ENCODE measurements at regions not wholly inside any gene's neighbourhood (a gene's known extent, or its start where the extent isn't known, plus 50 kb on each side); places are given as distances from the start of the nearest gene placed in this dataset.

DNA sequence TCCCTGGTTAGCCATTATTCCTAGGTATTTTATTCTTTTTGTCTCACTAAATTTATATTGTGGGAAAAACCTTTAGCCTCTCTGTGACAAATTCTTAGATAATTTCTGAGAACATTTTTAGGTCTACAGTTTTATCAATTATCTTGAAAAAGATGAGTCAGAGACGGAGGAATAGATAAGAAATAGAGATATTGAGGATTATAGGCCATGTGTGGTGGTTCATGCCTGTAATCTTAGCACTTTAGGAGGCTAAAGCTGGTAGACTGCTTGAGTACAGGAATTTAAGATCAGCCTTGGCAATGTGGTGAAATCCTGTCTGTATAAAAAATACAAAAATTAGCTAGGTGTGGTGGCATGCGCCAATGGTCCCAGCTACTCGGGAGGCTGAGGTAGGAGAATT is 960.2 kb downstream of the SQOR start:
- in situ Hi-C loops (cut with HindIII; ENCODE audit: low sequenced_read_pairs) = no loop called here

DNA sequence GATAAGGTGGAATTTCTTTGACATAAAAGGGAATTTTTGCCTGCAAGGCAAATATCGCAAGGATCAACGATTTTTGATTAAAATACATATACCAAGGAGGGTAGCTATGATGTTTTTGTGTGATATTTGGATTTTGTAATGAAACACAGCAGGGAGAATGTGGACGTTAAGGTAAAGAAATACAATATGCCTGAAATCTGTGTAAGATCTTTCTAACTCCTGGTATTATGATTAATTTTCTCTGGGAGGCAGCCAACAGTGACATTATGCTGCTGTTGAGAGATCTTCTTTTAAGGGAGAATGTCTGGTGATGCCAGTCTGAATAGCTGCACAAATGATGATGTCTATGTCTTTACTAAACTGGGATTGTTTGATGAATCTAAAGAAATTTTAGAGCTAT is 972.2 kb downstream of the SQOR start:
- in situ Hi-C loops (cut with HindIII; ENCODE audit: low sequenced_read_pairs) = no loop called here

DNA sequence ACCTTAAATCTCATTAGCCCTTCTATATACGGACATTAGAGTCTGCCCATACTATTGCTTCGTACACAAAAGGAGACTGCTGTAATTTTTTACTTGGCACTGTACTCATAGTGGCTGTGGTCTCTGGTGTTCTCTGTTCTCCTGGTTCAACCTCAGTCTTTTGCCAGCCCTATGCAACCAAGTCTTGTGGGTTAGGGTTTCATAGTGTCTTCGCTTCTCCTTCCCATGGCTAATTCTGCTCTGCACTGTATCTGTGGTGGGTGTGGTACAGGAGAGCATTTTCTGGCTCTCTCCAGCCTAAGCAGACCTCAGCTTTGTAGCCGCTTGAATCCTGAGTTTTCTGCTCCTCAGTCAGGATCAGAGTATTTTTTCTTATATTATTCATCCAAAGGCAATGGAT is 981.2 kb downstream of the SQOR start:
- in situ Hi-C loops (cut with HindIII; ENCODE audit: low sequenced_read_pairs) = no loop called here

DNA sequence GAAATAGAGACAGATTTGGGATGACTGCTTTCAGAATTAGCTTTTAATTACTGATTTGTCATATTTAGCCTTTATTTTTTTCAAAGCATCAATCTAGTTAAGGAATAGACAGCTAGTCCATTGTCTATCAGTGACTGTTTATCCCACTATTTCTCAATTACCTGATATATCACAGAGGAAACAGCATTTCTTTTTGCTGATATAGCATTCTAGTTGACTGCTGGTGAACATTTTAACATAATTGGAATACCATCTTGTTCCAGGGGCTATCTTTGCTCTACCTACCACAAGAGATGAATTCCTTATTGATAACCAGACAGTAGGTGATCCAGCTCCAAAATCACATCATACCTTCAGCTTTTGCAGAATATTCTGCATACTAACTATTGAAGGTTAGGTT is 982.7 kb downstream of the SQOR start:
- in situ Hi-C loops (cut with HindIII; ENCODE audit: low sequenced_read_pairs) = no loop called here

DNA sequence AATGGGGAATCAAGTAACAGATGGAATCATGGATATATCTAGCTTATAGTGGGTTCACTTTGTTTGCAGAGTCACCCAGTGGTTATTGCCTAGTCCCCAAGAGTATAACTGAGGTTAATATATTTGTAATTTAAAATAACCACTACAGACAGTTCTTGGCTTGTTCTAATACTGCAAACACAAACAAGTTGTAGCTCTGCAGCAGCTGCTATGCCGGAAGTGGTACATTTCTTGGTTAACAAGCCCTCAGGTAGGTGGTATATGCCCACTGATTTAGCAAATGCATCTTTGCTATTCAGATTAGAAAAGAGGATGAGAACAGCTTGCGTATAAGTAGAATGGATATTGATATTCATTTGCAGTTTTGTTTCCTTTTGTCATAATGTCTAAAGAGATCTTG is 984.2 kb downstream of the SQOR start:
- in situ Hi-C loops (cut with HindIII; ENCODE audit: low sequenced_read_pairs) = no loop called here

DNA sequence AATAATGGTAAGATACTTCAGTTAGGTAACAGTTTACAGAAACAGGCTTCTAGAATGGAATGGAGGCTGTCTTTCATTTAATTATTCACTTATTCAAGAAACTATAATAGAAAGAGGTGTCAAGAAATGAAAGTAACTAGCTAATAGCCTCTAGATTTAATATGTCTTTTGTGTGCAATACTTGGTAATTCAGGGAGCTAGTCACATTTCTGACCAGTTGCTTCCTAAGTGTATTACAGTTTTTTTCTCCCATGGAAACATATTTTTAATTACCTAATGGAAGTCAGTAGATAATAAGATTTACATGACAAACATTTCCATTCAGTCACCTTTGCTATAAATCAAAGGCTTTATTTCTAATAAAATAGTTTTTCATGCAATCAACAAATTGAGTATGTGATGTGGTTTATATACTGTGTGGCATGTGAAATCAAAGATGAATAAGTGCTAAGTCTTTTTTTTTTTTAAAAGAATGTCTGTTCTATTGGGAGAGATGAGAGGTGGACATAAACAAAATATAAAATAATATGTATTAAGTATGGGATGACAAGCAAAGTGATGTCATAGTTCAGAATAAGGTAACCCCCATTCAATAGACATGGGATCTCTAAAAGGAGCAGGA is 985.7 kb downstream of the SQOR start:
- in situ Hi-C loops (cut with HindIII; ENCODE audit: low sequenced_read_pairs) = no loop called here

DNA sequence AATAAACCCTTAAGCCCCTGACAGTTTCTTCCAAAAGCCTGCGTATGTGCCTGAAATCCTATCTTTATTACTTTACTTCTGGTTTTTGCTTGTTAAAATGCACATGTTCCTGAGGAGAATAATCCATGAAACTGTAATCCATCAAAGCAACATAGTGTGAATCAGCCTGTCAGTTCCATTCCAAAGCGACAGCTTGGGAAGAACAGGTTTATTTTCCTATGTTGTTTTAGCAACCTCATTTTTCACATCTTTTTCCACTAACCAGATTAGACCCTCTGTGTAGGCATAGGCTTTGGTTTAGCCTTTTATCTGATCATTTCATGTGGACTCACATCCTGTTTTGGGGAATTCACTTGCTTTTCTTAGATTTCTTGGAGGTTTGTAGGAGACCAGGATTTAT is 988.0 kb downstream of the SQOR start:
- in situ Hi-C loops (cut with HindIII; ENCODE audit: low sequenced_read_pairs) = no loop called here

DNA sequence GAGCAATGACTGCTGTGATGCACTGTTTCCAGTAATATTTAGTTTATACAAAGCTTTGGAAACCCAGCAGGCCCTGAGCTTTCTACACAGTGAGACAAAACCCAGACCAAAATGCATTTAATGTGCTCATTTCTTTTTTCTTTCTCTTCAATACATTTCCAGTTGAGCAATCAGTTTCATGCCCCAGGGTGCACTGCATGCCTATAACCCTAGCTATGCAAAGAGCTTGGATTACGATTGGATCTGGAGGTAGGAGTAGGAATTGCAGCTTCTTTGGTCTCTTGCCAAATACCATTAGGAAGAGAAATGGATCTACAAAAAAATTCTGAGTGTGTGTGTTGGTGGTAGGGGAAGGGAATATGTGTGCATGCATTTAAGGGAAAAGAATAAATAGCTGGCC is 1001.4 kb downstream of the SQOR start:
- in situ Hi-C loops (cut with HindIII; ENCODE audit: low sequenced_read_pairs) = no loop called here

DNA sequence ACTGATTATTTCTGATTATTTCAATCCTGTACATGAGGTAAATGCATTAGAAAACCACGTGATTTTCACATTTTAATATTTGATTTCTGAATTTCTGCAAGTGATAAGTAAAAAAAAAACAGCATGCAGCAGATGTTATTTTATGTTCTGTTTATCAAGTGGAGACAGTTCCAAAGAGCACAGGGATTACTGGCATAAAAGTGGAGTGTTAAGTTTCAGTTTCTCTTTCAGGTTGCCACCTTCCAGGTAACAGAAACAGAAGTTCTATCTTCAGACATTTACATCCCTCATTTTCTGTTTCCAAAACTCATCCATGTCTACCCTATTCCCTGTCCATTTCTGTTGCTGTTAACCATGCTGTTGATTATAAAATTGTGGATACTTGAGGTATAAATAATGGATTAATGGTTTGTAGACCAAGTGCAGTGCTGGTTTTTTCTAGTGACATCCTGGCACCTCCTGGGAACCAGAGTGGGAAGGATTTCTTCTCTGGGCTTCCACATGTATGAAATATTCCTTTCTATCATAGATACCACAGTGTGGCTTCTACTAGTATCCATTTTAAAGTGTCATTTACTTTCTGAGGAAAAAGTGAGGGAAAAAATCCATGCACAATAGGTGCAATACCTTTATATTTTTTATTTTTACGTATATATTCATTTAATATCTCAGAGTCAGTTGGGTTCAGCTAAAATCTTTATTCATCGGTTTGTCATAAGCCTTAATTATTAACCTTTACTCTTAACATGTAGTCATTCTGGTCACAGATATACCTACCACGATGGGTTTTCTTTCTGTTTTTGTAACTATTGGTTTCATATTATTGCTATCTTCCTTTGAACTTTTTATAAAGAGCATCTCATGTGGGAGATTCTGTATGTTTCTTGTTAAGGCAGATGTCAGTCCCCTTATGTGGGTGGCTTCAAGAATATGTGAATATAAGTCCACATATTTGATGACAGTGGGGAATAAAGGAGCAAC is 1010.0 kb downstream of the SQOR start:
- in situ Hi-C loops (cut with HindIII; ENCODE audit: low sequenced_read_pairs) = no loop called here

DNA sequence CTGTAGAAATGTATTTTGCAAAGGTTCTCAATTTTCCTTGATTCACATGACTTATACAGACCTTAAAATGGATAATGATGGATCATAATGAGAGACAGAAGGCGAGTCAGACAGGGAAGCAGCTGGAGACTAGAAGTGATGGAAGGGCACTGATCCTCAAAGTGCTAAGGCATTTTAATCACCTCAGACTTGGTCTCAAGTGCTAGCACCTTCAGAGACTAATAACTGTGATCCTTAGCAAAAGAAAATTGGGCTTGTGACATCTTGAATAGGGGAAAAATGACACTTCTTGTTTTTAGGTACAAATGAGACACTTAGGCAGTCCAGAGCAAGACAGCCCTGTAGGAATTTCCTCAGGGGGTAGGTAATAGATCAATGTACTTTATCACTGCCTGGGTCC is 1011.7 kb downstream of the SQOR start:
- in situ Hi-C loops (cut with HindIII; ENCODE audit: low sequenced_read_pairs) = no loop called here

DNA sequence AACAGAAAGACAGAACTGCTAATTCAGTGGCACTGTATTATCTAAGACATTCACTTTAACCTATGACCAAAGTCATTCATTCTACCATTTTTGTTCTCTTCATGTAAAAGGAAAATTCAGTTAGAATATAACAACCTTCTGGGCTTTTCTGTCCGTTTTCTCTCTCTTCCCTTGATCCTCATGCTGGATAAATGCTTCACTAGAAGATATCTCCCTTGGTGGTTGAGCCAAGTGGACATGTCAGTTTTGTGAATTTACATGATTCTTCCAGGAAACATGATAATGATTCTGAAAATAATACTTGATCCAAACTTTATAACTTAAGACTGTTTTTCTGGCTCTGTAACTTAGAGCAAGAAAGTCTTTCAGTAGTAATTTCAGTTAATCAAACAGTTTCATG is 1012.2 kb downstream of the SQOR start:
- in situ Hi-C loops (cut with HindIII; ENCODE audit: low sequenced_read_pairs) = no loop called here

DNA sequence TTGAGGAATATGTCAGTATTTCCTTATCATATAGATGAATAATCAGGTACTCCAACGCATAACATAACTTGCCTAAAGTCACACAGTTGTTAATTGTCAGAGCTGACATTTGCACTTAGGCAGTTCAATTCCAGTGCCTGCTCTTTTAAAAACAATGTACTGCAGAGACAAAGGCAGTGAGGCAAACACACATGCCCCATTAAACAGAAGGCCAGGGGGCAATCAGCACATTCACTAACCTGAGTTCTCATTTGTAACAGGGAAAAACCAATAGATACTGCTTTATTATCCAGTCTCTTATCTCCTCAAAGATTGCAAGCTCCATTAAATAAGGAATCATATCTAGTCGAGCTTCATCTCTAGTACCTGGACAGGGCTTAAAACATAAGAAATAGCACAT is 1017.4 kb downstream of the SQOR start:
- in situ Hi-C loops (cut with HindIII; ENCODE audit: low sequenced_read_pairs) = no loop called here

DNA sequence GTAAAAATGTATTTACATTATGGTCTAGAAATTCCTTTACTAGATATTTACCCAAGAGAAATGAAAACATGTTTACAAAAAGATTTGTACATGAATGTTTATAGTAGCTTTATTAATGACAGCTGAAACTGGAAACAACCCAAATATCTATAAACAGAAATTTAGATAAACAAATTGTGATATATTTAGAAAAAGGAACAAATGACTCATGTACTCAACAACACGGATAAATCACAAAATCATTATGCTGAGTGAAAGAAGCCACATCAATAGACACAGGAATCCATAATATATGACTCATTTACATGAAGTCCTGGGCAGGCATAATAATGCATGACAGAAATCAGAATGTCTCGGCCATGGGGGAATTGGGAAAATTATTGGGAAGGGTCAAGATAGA is 1020.2 kb downstream of the SQOR start:
- in situ Hi-C loops (cut with HindIII; ENCODE audit: low sequenced_read_pairs) = no loop called here

DNA sequence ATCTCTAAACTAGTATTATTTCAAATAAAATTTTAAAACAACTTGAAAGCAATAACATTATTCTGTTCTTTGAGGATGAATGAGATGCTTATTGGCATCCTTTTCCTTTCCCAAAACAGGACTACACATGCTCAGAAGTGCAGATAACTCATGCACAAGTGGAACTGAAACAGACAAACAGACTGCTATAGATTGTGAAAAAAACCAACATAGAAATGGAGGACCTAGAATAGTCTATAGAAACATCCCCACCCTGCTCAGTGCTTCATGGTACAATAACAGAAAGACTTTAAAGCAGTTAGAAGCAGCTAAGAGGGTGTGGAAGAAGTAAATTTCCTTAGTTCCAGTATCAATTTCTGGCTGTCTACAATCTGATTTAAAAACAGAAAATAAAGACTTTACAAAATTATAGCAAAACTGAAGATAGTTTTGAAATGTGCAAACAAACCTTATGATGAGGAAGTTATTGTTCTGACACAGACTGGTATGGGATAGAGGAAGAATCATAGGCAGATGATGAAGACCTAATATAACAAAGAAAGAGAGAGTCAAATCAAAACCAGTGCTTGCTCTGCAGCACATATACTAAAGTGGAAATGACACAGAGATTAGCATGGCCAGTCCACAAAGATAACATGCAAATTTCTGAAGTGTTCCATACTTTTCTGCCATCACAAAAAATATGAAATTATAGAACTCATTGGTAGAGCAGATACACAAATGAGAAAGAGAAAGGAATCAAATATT is 1025.4 kb downstream of the SQOR start:
- in situ Hi-C loops (cut with HindIII; ENCODE audit: low sequenced_read_pairs) = no loop called here

DNA sequence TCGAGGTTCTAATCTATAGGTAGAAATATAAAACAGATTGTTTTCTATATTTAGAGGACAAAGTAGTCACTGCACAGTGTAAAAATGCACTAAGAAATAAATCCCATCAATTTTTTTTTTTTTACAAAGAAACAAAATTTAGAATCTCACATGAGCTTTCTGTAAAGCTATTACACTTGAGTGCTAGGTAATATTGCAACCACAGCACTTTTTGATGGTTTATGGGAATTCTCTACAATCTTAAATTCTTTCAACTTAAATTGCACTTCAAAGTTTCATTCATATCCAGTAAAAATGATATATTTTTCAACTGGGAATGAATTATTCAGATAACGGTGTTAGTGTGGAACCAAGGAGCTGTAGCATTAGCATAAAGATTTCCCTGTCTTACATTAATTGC is 1035.4 kb downstream of the SQOR start:
- in situ Hi-C loops (cut with HindIII; ENCODE audit: low sequenced_read_pairs) = no loop called here

DNA sequence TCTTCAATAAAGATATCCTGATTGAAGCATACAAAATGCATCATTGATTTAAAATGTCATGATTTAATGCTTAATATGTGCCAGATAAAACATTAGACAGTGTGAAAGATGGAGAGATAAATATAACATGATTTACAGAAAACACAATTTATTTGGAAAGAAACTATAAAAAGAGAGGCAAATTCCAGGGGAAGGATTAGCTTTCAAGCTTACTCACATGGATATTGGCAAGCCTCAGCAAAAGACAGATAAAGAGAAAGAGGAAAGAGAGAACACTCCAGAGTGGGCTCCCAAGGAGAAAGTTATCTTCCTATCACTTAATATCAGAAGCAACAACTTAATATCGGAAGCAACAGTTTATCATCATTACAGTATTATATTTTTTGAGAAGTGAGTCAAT is 1036.5 kb downstream of the SQOR start:
- in situ Hi-C loops (cut with HindIII; ENCODE audit: low sequenced_read_pairs) = no loop called here

DNA sequence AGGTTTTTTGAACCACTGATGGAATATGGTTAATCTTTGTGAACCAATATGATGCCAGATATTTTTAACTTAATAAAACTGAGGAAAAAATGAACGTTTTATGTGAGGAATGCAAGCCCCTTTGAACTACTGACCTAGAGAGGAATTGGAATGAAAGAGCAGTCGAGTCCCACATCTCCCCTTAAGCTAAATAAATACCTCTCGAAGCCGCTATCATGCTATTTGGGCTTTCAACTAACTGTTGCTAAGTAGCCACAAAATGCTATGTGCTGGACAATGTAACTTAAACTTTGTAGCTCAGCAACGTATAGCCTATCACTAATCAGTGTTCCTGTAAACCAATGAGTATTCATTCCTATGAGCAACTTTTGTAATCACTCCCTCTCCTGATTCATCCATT is 1037.2 kb downstream of the SQOR start:
- in situ Hi-C loops (cut with HindIII; ENCODE audit: low sequenced_read_pairs) = no loop called here

DNA sequence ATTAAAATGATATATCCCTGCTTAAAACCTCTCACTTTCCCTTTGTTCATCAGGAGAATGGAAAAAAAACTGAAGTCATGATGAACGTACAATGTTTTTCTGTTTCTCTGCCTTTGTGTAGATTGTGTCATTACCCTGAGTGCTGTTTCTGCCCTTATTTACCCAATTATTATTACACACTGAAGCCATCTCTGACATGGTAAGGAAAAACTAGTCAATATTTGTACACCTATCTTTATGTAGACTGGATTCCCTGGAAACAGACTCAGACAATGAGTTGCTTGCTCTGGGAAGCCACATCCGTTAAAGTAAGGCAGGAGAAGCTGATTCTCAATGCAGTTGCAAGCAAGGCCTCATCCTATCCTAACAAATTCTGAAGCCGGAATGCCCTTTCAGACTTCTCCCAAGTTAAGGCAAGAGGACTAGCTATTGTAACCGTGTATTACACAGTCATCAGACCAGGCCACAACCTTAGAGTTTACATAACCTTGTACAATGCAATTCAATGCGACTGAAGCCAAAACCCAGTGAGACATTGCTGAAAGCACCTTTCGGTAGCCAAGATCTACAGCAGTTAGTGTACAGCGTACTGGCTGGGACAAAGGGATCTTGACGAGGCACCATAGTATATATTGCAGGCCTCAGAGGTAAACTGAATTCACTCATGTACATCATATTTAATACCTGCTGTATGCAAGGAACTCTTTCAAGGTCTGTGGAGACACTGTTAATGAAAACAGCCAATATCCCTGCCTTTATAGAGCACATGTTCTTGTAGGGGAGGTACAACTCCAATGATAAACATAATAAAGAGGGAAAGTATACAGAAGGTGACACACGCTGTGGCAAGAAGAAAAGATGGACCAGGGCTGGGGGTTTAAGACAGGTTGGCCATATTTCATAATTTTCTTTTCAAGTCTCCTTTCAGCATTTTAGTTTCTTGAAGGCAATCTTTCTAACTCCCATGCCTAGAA is 1040.8 kb upstream of the SEMA6D start:
- in situ Hi-C loops (cut with HindIII; ENCODE audit: low sequenced_read_pairs) = no loop called here

DNA sequence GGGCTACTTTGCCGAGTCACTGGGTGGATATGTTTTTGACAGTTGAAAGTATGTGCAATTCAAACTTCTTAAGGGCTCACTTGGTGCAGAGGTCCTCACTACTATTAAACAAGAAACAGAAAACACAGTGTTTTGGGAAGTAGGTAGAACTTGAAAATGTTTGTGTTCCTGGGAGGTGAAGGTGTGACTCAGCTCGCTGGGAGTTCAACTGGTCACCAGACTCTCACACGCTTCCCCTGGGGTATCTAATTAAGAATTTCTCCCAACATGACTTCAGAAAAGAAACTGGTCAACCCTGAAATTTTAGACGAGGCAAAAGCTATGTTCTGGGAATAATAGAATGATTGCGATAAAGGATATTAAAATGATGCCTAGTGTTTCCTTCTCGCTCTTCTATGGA is 1039.8 kb upstream of the SEMA6D start:
- in situ Hi-C loops (cut with HindIII; ENCODE audit: low sequenced_read_pairs) = no loop called here

DNA sequence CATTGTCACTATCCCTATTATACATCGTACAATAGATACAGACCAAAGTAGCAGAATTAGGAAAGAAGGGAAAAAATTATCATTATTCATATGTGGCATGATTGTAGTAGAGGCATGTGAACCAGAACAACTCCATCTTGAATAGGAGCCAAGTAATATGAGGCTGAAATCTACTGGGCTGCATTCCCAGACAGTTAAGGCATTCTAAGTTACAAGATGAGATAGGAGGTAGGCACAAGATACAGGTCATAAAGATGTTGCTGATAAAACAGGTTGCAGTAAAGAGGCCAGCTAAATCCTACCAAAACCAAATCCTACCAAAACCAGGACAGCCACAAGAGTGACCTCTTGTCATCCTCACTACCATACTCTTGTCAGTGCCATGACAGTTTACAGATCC is 1035.4 kb upstream of the SEMA6D start:
- in situ Hi-C loops (cut with HindIII; ENCODE audit: low sequenced_read_pairs) = no loop called here

All from DLD1 (cell line).